Renal cortical epithelial cell (primary cell): ENCODE measurements at regions not wholly inside any gene's neighbourhood (a gene's known extent, or its start where the extent isn't known, plus 50 kb on each side); places are given as distances from the start of the nearest gene placed in this dataset.
A peak's percentile ranks its signal among the peaks of the same experiment; 100 is the strongest.
"Not testable (repeated sequence)": the region's sequence is repeated elsewhere in the genome, so short reads cannot be mapped to it uniquely, and the experiment has no call there.

Source experiments
- DNase-seq: peaks from one replicate; pipeline ENCODE4 v3.0.0-alpha.2; 2011; ENCODE audit warnings: low read depth

DNA sequence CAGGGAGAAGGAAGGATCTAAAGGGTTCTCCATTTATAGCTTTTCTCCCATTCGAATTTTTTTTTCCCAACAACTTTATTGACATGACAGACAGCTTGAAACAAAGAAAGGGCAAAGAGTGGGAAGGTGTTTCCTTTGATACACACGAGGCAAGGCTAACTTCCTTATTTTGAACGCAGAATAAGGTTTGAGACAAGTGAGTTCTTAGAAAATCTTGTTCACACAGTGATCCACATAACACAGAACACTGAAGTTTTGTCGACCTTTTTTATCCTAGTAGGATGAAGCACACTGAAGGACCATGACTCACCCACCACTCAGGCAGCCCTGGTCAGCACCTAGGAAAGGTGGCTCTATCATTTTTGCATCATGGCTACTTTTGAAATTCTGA is 425.8 kb upstream of the MDFIC2 start:
- DNase-seq: no peak

DNA sequence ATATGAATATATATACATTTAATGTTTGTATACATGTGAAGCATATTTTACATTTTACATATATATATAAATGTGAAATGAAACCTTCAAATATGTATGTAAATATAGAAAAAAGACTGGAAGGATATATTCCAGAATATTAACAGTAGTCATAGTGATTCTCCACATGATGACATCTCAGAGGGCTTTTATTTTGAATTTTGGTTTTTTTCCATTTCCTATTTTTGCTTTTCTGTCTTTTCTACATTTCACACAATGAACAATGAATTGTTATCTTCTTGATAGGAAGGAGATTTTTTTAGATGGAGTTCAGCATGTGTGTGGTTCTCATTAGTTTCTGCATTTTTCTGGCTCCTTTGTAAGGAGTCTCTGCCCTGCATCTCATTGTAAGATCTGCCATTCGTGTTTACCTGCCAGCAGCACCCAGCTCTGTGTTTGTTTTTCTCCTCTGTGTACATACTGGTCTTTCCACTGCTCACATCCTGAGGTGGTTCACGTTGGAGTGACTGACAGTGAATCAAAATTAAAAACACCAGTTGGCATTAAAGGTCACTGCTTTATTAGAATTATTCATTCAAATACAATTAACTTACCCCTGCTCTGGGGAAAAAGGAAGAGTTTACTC is 425.3 kb upstream of the MDFIC2 start:
- no peak for DNase-seq

DNA sequence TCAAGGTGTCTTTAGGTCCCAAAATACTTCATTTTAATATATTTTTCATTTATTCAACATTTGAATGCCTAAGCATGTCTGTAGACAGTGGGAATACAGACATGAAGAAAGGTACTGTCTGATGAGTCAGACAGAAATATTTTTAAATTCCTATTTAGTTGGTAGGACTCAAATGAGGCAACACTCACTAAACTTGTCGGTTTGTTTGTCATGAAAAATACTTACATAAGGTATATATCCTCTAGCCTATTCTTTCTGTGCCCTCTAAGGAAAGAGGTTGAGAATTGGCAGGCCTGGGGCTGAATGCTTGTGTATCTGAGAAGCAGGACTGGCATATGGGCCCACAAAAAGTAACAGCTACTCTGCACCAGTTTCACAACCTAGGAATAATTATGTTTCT is 423.6 kb upstream of the MDFIC2 start:
- peak; percentile 33 for DNase-seq

DNA sequence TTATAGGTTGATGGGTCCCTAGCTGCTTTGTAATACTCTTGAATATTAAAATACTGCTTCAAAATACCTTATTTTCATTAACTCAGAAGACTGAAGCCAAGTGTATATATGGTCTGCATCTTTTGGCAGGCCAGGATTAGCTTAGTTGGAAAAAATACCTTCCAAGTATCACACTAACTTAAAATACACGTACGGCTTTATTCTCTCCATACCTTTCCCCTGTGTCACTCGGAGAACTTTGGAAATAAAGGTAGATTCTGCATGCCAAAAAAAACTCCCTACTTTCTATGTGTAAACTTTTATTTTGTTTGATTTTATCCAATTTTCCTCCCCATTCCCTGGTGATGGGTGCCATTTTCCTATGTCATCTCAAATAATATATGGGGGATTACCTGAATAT is 422.3 kb upstream of the MDFIC2 start:
- no peak for DNase-seq

DNA sequence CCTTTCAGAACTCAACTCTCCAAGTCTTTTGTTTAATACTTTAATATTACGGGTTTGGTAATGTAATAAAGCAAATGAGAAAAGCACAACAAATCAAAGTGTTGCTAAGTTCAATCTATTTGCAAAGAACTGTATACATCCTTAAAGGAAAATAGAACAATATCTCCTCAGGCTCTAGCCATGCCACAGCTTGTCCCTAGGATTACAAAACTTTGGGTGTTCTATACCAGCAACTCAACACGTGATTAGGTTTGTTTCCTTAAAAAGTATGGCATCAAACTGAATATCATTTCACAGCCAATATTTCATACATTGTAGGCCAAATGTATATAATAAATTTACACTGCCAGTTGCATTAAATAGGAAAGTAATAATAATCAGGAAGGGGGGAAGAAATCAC is 418.6 kb upstream of the MDFIC2 start:
- DNase-seq: no peak

DNA sequence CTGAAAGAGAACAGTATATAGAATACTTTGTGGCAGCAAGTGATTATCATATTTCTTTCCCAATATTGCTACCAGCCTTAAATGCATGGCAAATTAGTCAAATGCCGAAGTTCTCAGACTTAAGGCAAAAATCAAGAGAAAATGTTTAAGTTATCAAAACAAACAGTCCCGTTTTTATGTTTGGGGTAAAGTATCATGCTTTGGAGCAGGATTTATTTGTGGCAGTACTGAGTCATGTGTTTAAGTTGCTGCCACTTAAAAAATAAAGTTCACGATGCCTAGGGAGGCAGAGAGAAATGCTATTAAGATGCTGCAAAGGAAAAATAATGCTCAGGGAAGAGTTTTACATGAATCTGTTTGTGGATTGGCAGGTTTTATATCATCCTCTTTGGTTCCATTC is 417.4 kb upstream of the MDFIC2 start:
- no peak for DNase-seq

DNA sequence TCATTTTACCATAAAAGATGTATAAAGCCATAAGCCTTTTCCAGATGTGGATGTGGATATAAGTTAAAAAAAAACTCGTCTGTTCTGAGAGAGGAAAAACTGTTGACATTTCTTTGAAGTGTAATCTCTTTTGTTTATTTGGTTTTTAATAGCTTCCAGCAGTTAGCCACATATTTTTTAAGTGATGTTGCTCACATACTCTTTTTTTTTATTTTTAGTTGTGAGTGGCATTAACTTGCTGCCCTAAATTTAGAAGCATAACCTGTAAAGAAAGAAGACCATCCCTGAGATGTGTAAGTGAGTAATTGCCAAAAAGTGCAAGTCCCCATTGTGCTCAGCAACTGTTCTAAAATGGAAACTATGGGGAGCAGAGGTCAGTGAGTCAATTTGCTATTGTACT is 415.9 kb upstream of the MDFIC2 start:
- DNase-seq: no peak

DNA sequence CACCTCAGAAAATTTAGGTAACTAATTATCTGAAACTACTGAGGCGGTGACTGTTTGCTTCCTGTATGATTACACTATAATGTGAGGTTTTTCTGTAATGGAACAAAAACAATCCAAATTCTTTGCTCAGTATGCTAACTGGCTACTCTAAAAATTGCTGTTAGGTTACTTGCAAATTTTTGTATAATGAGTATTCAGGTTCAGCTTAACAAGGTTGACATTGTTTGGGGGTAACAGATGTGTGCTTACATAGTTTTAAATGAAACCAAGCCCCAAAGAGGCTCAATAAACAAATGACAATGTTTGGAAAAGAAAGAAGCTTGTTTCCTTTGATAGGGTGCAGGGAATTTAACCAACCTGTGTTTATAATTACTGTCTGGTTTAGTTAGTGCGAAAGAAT is 414.5 kb upstream of the MDFIC2 start:
- peak; percentile 85 for DNase-seq

DNA sequence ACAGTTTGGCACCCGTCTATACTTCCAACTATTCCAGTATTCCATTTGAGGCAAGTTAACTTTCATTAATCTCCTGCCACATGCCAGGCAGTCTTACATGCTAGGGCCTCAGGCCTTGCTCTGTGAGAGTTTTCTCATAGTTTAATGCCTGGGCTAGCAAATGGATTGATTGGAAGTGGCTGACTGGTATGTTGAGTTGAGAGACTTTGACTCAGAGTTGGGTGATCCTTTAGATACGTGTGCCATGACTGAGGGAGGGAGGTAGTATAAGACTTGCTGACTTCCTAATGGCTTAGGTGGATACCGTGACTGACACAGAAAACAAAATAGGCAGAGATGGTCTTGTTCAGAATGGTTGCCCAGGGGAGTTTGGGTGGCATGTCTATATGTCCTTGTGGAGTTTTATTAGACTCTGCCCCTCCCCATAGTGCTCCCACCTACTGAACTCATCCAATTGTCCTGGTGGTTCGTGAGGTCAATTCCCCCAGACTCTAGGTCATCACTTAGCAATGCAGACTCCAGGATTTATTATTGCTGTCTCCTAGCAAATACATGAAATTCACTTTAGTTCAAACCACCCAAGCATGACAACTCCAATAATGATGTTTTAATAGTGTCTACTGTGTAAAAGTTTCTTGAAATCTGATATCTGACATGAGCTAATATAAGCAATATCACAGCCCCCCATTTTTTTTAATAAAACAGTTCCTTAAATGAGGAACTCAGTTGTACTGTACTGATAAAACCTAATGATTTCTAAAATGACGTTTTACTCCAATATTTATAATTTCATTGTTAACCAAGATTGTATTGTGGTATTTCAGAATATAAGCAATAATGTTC is 413.9 kb upstream of the MDFIC2 start:
- DNase-seq: peak; percentile 74

DNA sequence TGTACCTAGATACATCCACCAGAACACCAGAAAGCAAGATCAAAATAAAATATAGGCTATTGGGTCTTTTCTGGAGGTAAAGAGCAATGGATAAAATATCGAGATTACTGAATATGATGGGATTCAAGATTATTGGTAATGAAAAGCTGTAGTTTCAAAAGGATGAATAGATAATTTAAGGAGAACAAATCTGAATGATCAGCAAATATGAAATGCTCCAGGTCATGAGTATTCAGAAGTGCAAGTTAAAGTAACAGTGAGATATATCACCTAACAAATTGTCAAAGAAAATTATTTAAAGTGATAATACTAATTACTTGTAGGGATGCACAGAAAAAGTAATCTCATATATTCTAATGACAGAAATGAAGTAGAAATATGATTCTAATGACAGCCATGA is 409.6 kb upstream of the MDFIC2 start:
- DNase-seq: no peak

DNA sequence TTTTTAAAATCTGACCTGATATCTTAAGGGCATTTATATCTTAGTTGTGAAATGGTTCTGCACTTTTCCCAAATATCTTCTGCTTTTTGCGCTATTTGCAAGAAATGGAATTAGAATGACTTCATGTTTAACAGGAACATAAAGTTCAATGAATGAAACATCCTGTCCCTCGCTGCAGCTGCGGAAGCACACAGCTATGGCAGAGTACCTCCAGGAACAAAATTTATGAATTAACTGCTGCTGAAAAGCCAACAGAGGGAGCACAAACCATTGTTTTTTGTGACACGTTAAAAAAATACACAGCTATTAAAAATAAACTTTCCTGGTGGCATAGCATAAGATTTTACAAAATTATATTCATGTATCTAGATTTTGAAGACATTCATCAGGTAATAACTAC is 404.4 kb upstream of the MDFIC2 start:
- peak; percentile 41 for DNase-seq

DNA sequence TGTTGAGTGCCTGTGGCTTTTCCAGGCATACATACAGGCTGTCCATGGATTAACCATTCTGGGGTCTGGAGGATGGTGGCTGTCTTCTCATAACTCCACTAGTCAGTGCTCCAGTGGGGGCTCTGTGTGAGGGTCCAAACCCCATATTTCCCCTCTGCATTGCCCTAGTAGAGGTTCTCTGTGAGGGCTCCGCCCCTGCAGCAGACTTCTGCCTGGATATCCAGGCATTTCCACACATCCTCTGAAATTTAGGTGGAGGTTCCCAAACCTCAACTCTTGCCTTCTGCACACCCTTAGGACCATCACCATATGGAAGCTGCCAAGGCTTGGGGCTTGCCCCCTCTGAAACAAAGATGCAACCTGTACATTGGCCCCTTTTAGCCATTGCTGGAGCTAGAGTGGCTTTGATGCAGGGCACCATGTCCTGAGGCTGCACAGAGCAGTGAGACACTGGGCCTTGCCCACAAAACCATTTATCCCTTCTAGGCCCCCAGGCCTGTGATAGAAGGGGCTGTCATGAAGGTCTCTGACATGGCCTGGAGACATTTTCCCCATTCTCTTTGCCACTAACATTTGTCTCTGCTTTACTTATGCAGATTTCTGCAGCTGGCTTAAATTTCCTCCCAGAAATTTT is 400.1 kb upstream of the MDFIC2 start:
- no peak for DNase-seq

DNA sequence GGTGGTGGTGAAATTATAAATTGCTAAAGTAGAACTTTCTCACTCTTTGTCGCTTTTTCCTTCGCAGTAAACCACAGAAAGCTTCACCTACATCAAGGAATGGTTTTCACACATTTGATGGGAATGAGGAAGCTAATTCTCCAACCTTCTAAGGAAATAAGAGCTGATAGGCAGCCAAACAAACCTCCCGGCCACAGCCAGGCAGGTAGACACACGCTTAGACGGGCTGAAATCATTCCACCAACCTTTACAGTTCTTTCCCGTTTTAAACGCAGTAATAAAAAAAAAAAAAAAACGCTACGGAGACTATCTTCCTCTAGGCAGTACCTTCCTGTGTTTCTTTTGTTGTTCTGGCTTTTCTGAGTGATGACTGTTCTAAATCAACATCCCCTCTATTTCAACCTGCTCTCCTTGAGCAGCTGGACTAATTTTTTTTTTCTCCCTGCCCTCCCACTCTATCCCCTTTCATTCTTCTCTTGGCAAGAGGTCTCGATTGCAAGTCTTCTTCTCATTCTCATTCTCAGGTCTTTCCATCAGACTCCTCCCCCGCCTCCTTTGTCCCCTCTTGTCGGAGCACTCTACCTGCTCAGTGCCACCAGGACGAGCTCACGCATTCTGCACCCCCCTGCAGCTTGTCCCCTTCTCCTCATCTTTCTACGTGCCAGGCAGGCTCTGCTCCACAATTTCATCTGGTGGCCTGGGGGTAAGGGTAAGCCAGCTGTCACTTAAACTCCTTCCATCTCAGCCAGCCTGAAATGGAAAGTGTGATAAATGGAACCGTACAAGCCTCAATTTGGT is 391.1 kb upstream of the MDFIC2 start:
- DNase-seq: no peak

DNA sequence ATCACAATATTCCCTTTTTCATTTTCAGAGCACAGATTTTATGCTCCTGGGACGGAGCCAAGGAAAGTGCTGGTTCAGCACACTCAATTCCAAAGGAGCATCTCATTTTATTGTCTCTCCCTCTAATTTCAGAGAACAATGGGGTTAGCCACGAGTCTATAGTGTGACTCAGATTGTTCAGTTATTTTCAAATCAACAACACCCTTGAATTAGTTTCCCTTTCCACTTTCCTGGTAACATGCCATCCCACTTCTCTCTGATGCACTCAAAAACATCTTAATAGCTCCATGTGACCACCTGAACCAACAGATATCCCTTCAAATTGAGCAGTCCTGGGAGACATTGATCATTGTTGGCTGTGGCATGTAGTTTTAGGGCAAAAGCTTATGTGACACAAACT is 389.7 kb upstream of the MDFIC2 start:
- peak; percentile 51 for DNase-seq

DNA sequence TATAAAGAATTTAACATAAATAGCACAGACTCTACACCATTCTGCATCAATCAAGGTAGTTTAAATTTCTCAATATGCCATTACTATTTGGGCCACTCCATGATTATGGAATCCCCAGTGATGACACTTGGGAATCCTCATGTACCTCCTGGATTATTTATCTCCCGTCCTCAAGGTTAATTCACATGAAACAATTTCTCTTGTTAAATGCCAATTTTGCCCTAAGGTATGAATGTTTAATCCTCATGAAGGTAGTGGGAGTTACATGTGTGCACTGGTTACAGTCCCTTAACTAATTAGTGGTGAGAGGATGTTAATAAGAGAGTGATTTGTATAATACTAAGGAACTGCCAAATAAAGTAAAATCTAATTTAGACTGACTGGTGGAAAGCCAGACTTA is 372.3 kb upstream of the MDFIC2 start:
- DNase-seq: no peak

DNA sequence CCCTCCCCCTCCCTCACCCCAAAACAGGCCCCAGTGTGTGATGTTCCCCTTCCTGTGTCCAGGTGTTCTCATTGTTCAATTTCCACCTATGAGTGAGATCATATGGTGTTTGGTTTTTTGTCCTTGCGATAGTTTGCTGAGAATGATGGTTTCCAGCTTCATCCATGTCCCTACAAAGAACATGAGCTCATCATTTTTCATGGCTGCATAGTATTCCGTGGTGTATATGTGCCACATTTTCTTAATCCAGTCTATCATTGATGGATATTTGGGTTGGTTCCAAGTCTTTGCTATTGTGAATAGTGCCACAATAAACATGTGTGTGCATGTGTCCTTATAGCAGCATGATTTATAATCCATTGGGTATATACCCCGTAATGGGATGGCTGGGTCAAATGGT is 363.4 kb upstream of the MDFIC2 start:
- not testable (repeated sequence) for DNase-seq

DNA sequence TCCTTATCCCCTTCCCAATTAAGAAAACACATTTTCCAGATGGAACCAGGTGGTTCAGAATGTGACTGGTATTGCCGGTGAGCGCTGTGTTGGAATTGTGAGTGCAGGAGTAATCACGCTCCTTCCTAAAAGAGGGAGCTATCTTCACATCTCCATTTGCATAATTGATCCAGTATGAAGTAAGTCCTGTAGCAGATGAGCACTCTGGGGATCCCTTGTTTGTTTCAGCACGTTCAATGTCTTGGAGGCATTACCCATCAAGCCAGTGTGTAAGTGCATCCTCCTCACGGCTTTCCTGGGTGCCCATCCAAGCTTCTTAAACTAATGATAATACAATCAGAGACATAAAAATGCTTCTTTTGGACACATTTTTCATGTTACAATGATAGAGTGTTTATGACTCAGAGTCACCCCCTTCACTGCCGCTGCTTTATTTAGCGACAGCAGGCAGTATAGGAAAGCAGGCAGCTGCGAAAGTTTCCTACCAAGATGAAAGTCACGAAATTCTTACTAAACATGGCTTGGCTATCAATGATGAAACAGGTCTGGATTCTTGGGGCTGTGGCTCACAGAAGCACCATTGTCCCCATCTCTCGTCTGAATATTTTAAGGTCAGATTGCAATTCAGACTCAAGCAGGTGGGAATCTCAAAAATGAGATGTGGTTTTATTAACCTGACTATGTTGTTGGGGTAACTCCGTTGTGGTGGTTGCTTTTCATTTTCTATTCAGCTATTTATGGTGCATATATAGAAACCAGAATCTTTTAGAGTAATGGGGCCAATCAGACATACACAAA is 346.3 kb upstream of the MDFIC2 start:
- no peak for DNase-seq

DNA sequence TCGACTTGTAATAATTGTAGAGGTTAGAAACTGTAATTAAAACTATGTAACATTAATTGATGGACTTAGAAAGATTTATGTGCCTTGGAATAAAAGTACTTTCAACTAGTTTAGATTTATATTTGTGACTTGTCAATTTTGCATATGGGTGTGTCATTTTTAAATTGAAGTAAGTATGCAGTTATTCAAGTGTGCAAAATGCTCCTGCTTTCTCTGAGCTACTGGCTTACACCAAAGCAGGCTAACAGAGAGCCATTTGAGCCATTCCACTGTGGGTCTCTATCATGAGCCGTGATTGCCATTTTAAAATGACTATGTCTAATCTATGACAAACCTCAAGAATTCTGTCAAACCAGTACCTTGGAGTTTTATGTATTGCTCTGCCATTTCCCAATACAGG is 345.0 kb upstream of the MDFIC2 start:
- no peak for DNase-seq

DNA sequence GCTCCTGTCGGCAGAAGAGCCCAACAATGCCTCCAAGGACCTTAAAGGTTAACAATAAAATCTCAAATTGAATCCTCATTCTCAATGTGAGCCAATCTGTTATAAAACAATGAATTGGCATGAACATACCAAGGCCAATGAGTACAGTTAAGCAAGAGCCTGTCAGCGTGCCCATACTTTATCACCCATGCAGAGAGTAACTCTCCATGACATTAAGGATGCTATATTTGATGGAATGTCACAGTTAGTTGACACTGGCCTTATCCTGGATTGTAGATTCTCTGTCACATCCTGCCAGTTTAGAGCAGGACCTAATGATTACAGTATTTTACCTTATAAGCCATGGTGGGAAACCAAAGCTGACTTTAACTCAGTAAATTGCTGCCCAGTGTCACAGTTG is 335.4 kb upstream of the MDFIC2 start:
- no peak for DNase-seq

DNA sequence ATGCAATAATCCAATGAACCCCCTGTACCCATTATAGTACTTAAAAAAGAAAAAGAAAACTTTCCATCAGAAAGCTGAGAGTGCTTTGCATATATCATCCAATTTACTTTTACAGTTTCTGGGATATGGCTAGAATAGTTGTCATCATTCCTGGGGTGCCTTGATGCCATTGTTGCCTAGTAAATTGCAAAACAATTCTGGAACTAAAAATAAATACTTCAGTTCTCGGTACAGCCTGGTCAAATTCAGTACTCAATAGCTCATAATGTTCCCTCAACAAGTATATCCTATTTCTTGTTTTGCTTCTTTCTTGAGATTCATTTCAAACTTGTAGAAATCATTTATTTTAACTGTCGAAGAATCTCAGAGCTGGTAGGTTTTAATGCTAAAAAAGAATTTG is 334.7 kb upstream of the MDFIC2 start:
- DNase-seq: no peak

DNA sequence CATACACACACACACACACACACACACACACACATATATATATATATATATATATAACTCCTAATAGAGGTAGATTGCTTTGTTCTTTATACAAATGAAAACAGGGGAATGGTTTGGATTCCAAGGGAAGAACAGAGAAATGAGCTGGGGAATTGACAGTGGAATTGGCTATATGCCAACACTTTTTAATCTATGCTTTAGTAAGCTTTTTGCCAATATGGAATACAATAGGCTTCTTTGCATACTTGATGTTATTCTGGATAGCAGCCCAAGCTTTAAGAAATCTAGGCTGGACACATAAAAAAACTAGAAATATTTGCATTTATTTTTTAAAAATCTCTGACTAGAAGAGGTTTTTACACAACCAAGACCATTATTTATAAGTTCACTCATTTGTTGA is 334.2 kb upstream of the MDFIC2 start:
- DNase-seq: no peak

DNA sequence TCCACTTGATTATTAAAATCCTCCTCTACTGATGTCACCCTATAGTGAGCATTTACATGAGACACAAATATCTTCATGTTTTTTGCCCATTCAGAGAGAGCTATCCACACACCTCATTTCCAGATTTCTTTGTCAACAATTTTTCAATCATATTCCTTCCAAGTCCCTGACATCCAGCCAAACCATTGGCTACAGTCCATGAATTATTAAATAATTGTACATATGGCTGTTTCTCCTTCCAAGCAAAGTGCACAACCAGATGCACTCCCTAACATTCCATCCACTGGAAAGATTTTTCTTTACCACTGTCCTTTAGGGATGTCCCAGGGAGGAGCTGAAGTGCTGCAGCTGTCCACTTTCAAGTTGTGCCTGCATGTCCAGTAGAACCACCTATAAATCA is 328.0 kb upstream of the MDFIC2 start:
- DNase-seq: no peak
